ENCODE measurements at regions not wholly inside any gene's neighbourhood (a gene's known extent, or its start where the extent isn't known, plus 50 kb on each side); places are given as distances from the start of the nearest gene placed in this dataset.

DNA sequence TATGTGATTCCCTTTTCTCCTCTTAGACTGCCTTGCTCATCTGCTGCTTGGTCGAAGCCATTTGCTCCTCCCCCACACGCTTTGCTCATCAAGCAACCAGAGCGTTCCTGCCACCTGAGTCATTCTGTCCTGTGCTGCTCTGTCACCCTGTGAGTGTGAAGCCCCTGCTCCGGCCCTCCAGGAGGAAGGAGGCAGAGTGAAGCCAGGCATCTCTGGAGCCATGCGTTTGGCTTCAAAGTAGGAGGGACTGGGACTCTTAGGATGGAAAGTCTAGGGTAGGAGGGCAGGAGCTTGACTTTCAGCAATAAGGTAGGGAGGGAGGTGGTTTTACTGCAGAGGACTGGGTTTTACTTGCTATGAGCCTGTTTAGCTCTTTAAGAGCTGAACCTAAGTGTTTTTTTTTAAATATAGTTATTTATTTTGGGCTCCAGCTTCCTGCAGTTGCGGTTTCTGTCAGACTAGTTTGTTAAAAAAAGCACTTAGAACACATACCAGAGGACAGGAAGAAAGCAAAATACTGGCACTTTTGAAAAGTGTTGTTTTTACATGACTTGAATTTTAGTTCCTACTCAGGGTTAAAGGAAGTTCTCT lies 63.6 kb downstream of the SPINK2 start:
- Histone ChIP-seq H3K79me2 (ENCODE audit: control insufficient read depth, insufficient read depth, low read length, unreplicated experiment) (no peaks in the 10 kb centered on the region), H3K4me3 (ENCODE audit: low read depth, low read length) (peak overlapping the region; percentile 58), H3K27me3 (ENCODE audit: insufficient read depth, low read length) (no peaks in the 10 kb centered on the region), H3K4me1 (ENCODE audit: control insufficient read depth, insufficient read depth, low read length, unreplicated experiment) (peaks cover 36% of the 10 kb centered on the region), H2AFZ (ENCODE audit: low read length, unreplicated experiment) (peak overlapping the region; percentile 92), H3K27ac (ENCODE audit: low read depth, low read length) (peak overlapping the region; percentile 99), H3K36me3 (ENCODE audit: insufficient read depth, low read length) (no peaks in the 10 kb centered on the region)

DNA sequence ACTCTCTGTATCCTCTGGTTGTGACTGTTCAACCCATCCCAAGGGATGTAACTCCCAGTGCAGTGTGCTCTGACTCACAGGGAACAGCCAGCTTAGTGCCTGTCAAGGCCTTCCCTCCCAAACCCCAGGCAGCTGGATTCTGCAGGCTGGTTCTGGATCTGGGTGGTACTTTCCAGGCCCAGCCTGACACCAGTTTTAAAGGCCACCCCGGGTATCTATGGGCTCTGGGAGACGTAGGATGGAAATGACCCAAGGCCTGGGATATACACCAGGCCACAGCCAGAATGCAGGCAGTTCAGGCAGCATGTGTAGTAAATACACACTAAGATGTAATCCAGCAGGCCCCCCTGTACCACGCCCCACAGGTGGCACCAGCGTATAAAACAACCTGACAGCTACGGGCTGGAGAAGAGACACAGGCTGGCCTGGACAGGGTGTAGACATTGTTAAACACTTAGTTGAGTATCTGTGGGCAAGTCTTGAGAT lies 64.2 kb downstream of the SPINK2 start:
- no peaks in the 10 kb centered on the region for H3K27me3 ChIP-seq (ENCODE audit: insufficient read depth, low read length)
- H2AFZ ChIP-seq (ENCODE audit: low read length, unreplicated experiment) = peak overlapping the region; percentile 57
- no peaks in the 10 kb centered on the region for H3K36me3 ChIP-seq (ENCODE audit: insufficient read depth, low read length)
- peaks cover 36% of the 10 kb centered on the region for H3K4me1 ChIP-seq (ENCODE audit: control insufficient read depth, insufficient read depth, low read length, unreplicated experiment)
- H3K79me2 ChIP-seq (ENCODE audit: control insufficient read depth, insufficient read depth, low read length, unreplicated experiment) = no peaks in the 10 kb centered on the region
- H3K4me3 ChIP-seq (ENCODE audit: low read depth, low read length) = peak overlapping the region; percentile 58
- H3K27ac ChIP-seq (ENCODE audit: low read depth, low read length) = peak overlapping the region; percentile 99

DNA sequence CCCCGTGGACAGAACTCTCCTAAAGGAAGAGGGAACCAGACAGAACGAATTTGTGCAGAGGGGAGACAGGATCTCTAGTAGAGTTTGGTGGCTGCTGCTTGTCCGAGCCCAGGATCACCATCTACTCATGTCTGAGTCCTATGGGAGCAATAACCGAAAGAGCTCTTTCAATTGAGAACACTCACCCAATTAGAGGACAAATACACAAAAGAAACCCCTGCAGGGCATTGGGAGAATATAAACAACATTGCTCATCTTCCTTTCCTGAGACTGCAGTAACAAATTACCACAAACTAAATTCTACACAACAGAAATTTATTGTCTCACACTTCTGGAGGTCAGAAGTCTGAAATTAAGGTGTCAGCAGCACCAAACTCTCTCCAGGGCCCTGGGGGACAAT lies 65.6 kb downstream of the SPINK2 start:
- Histone ChIP-seq H3K36me3 (ENCODE audit: insufficient read depth, low read length) (no peaks in the 10 kb centered on the region), H3K4me3 (ENCODE audit: low read depth, low read length) (no peak overlapping the region), H2AFZ (ENCODE audit: low read length, unreplicated experiment) (no peak overlapping the region), H3K27me3 (ENCODE audit: insufficient read depth, low read length) (no peaks in the 10 kb centered on the region), H3K79me2 (ENCODE audit: control insufficient read depth, insufficient read depth, low read length, unreplicated experiment) (no peaks in the 10 kb centered on the region), H3K4me1 (ENCODE audit: control insufficient read depth, insufficient read depth, low read length, unreplicated experiment) (peaks cover 36% of the 10 kb centered on the region), H3K27ac (ENCODE audit: low read depth, low read length) (no peak overlapping the region)

DNA sequence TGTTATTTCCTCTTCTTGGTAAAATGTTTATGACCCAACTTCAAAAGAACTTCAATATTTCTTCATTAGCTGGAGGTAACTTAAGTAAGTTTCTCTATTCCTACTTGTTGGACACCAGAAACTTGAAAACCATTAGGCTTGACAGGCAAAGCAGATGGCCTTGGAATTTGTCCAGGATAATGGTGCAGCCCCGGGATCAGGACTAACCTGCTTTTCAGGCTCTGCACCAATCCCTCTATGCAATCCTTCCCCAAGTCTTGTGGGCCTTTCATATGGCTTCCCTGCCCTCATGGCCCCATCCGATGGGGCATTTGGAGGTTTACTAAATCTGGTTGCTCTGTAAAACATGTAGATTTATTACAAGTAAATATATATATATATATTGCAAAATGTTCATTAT lies 68.5 kb downstream of the SPINK2 start:
- no peak overlapping the region for H3K27ac ChIP-seq (ENCODE audit: low read depth, low read length)
- no peak overlapping the region for H3K4me3 ChIP-seq (ENCODE audit: low read depth, low read length)
- no peak overlapping the region for H2AFZ ChIP-seq (ENCODE audit: low read length, unreplicated experiment)
- H3K27me3 ChIP-seq (ENCODE audit: insufficient read depth, low read length) = no peaks in the 10 kb centered on the region
- no peaks in the 10 kb centered on the region for H3K36me3 ChIP-seq (ENCODE audit: insufficient read depth, low read length)
- H3K79me2 ChIP-seq (ENCODE audit: control insufficient read depth, insufficient read depth, low read length, unreplicated experiment) = no peaks in the 10 kb centered on the region
- peaks cover 23% of the 10 kb centered on the region for H3K4me1 ChIP-seq (ENCODE audit: control insufficient read depth, insufficient read depth, low read length, unreplicated experiment)

DNA sequence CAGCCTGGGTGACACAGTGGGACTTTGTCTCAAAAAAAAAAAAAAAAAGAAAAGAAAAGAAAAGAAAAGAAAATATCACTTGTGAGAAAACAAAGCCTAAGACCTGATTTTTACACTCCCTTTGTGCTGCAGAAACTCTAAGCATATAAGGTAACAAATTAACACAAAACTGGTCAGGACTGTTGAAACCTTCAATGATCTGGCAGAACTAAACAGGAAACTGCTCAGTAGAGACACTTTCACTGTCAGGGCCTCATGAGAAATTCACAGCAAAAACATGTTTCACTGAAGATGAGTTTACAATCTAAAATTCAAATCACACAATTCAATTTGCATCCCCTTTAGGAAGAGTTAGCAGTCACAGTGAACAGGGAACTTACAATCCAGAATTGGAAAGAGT lies 69.1 kb upstream of the HOPX start:
- H2AFZ ChIP-seq (ENCODE audit: low read length, unreplicated experiment) = no peak overlapping the region

DNA sequence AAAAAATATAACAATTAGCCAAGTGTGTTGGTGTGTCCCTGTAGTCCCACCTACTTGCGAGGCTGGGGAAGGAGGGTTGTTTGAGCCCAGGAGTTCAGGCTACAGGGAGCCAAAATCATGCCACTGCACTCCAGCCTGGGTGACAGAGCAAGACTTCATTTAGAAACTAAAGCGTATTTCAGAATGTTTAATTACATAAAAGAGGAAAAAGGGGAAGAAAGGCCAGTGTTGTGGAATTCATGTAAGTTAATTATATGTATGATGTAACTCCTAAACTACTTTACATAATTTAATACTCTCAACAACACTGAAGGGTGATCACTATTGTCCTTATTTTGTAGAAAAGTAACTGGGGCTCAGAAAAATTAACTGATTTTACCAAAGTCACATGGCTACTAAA lies 67.2 kb upstream of the HOPX start:
- H3K4me1 ChIP-seq (ENCODE audit: control insufficient read depth, insufficient read depth, low read length, unreplicated experiment) = no peaks in the 10 kb centered on the region
- H3K36me3 ChIP-seq (ENCODE audit: insufficient read depth, low read length) = no peaks in the 10 kb centered on the region
- H3K4me3 ChIP-seq (ENCODE audit: low read depth, low read length) = no peak overlapping the region
- no peak overlapping the region for H3K27ac ChIP-seq (ENCODE audit: low read depth, low read length)
- no peaks in the 10 kb centered on the region for H3K79me2 ChIP-seq (ENCODE audit: control insufficient read depth, insufficient read depth, low read length, unreplicated experiment)
- H2AFZ ChIP-seq (ENCODE audit: low read length, unreplicated experiment) = no peak overlapping the region
- no peaks in the 10 kb centered on the region for H3K27me3 ChIP-seq (ENCODE audit: insufficient read depth, low read length)

More for the DNA sequence above, 69.1 kb upstream of the HOPX start:
- H3K27me3 ChIP-seq (ENCODE audit: insufficient read depth, low read length) = no peaks in the 10 kb centered on the region
- H3K4me3 ChIP-seq (ENCODE audit: low read depth, low read length) = no peak overlapping the region
- H3K36me3 ChIP-seq (ENCODE audit: insufficient read depth, low read length) = no peaks in the 10 kb centered on the region
- H3K4me1 ChIP-seq (ENCODE audit: control insufficient read depth, insufficient read depth, low read length, unreplicated experiment) = no peaks in the 10 kb centered on the region
- no peak overlapping the region for H3K27ac ChIP-seq (ENCODE audit: low read depth, low read length)
- no peaks in the 10 kb centered on the region for H3K79me2 ChIP-seq (ENCODE audit: control insufficient read depth, insufficient read depth, low read length, unreplicated experiment)

DNA sequence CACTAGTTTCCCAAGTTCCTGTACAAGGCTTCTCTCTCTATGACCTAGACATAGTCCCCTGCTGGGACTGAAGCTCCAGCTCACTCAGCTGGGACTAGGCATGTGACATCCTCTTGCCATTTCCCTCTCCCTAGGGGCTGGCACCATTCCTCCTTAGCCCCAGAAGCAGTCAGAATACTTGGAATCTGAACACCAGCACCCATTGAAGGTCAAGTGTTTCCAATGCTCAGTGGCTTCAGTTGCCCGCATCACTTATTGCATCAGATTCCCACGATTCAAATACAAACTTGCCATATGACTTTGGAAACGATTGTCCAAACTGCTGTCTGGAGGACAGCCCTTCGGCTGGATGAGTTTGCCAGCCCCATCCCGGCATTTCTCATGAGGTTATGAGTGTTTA lies 65.5 kb upstream of the HOPX start:
- Histone ChIP-seq H3K27ac (ENCODE audit: low read depth, low read length) (no peak overlapping the region), H2AFZ (ENCODE audit: low read length, unreplicated experiment) (no peak overlapping the region)

DNA sequence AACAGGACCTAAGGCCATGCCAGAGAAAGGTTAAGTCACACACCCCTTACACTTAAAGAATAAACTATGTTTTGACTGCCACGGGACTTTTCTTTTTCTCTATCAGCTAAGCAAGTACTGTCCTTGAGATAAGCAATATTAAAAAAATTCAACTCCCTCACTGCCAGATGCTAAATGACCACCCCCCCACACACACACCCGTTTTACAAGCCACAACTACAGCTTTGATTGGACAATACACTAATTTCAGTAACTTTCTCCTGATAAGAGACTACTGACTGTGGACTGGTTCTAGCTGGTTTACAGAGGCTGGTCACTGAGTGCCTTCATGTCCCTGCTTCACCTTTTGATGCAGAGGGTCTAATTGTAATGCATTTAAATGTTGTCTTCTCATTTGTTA lies 63.9 kb upstream of the HOPX start:
- Histone ChIP-seq H3K79me2 (ENCODE audit: control insufficient read depth, insufficient read depth, low read length, unreplicated experiment) (no peaks in the 10 kb centered on the region), H3K27me3 (ENCODE audit: insufficient read depth, low read length) (no peaks in the 10 kb centered on the region), H3K4me1 (ENCODE audit: control insufficient read depth, insufficient read depth, low read length, unreplicated experiment) (no peaks in the 10 kb centered on the region), H2AFZ (ENCODE audit: low read length, unreplicated experiment) (no peak overlapping the region), H3K36me3 (ENCODE audit: insufficient read depth, low read length) (no peaks in the 10 kb centered on the region), H3K27ac (ENCODE audit: low read depth, low read length) (no peak overlapping the region), H3K4me3 (ENCODE audit: low read depth, low read length) (no peak overlapping the region)

More for the DNA sequence above, 65.5 kb upstream of the HOPX start:
- Histone ChIP-seq H3K36me3 (ENCODE audit: insufficient read depth, low read length) (no peaks in the 10 kb centered on the region), H3K79me2 (ENCODE audit: control insufficient read depth, insufficient read depth, low read length, unreplicated experiment) (no peaks in the 10 kb centered on the region), H3K27me3 (ENCODE audit: insufficient read depth, low read length) (no peaks in the 10 kb centered on the region), H3K4me1 (ENCODE audit: control insufficient read depth, insufficient read depth, low read length, unreplicated experiment) (no peaks in the 10 kb centered on the region), H3K4me3 (ENCODE audit: low read depth, low read length) (no peak overlapping the region)

DNA sequence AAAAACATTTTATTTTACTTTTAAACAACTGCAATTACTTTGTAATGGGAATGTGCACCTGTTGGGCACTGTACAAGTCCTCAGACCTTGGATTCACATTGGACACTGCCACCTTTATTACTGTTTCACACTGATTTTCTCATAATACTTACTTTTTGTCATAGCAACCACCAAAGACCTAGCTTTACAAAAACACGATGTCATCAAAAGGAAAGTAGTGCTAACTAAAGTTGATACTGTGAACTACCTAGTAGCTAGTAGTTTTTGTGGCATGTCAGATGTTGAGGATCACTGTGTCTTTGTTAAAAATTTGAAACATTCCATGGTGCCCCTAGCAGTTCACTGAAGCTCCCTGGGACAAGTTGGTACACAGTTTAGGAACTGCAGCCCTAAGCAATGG lies 62.9 kb upstream of the HOPX start:
- H3K27ac ChIP-seq (ENCODE audit: low read depth, low read length) = no peak overlapping the region
- no peak overlapping the region for H3K4me3 ChIP-seq (ENCODE audit: low read depth, low read length)
- no peaks in the 10 kb centered on the region for H3K4me1 ChIP-seq (ENCODE audit: control insufficient read depth, insufficient read depth, low read length, unreplicated experiment)

DNA sequence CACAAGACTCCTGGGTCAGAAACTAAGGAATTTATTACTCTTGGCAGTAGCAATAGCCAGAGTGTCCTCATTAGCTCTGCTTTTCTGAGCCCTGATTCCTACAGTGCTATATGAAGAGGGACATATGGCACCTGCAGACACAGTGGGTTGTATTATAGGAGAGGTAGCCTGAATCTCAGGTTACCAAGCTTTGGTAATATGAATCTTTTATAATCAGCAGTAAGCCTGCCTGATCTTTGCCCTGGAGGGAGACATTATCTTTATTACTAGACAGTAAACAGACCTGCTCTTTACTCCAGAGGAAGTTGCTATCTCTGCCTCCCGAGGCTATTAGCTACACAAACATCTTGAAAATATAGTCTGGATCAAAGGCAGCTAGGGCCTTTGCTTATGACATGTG lies 62.5 kb upstream of the HOPX start:
- H3K4me3 ChIP-seq (ENCODE audit: low read depth, low read length) = no peak overlapping the region
- no peaks in the 10 kb centered on the region for H3K36me3 ChIP-seq (ENCODE audit: insufficient read depth, low read length)
- H3K27me3 ChIP-seq (ENCODE audit: insufficient read depth, low read length) = no peaks in the 10 kb centered on the region
- H3K27ac ChIP-seq (ENCODE audit: low read depth, low read length) = no peak overlapping the region
- no peaks in the 10 kb centered on the region for H3K4me1 ChIP-seq (ENCODE audit: control insufficient read depth, insufficient read depth, low read length, unreplicated experiment)
- no peaks in the 10 kb centered on the region for H3K79me2 ChIP-seq (ENCODE audit: control insufficient read depth, insufficient read depth, low read length, unreplicated experiment)
- H2AFZ ChIP-seq (ENCODE audit: low read length, unreplicated experiment) = no peak overlapping the region

More for the DNA sequence above, 62.9 kb upstream of the HOPX start:
- no peaks in the 10 kb centered on the region for H3K36me3 ChIP-seq (ENCODE audit: insufficient read depth, low read length)
- H3K27me3 ChIP-seq (ENCODE audit: insufficient read depth, low read length) = no peaks in the 10 kb centered on the region
- no peak overlapping the region for H2AFZ ChIP-seq (ENCODE audit: low read length, unreplicated experiment)
- H3K79me2 ChIP-seq (ENCODE audit: control insufficient read depth, insufficient read depth, low read length, unreplicated experiment) = no peaks in the 10 kb centered on the region

DNA sequence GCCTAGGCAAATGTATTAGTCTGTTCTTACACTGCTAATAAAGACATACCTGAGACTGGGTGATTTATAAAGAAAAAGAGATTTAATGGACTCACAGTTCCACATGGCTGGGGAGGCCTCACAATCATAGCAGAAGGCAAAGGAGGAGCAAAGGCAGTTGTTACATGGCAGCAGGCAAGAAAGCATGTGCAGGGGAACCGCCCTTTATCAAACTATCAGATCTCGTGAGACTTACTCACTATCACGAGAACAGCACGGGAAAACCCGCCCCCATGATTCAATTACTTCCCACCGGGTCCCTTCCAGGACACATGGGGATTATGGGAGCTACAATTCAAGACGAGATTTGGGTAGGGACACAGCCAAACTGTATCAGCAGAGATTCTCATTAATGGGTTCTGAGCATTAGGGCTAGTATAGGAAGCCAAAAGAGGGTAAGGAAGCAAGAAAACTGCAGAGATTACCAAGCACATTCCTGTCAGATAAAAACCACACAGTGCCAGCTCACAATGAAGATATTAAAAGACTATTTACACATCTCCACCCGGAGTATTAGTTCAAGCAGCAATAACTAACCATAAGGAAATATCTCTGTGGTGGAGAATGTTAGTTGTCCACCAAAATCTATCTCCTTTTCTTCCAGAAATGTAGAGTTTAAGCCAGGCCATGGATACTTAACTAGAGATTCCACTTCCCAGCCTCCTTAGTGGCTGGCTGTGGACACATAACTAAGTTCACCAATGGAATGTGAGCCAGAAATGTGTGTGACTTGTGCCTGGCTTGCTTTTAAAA lies 61.2 kb upstream of the HOPX start:
- H3K27me3 ChIP-seq (ENCODE audit: insufficient read depth, low read length) = no peaks in the 10 kb centered on the region
- H3K79me2 ChIP-seq (ENCODE audit: control insufficient read depth, insufficient read depth, low read length, unreplicated experiment) = no peaks in the 10 kb centered on the region
- no peak overlapping the region for H3K4me3 ChIP-seq (ENCODE audit: low read depth, low read length)
- H2AFZ ChIP-seq (ENCODE audit: low read length, unreplicated experiment) = peak overlapping the region; percentile 30
- H3K36me3 ChIP-seq (ENCODE audit: insufficient read depth, low read length) = no peaks in the 10 kb centered on the region
- no peak overlapping the region for H3K27ac ChIP-seq (ENCODE audit: low read depth, low read length)
- no peaks in the 10 kb centered on the region for H3K4me1 ChIP-seq (ENCODE audit: control insufficient read depth, insufficient read depth, low read length, unreplicated experiment)
